ENCODE measurements at regions not wholly inside any gene's neighbourhood (a gene's known extent, or its start where the extent isn't known, plus 50 kb on each side); places are given as distances from the start of the nearest gene placed in this dataset.

DNA sequence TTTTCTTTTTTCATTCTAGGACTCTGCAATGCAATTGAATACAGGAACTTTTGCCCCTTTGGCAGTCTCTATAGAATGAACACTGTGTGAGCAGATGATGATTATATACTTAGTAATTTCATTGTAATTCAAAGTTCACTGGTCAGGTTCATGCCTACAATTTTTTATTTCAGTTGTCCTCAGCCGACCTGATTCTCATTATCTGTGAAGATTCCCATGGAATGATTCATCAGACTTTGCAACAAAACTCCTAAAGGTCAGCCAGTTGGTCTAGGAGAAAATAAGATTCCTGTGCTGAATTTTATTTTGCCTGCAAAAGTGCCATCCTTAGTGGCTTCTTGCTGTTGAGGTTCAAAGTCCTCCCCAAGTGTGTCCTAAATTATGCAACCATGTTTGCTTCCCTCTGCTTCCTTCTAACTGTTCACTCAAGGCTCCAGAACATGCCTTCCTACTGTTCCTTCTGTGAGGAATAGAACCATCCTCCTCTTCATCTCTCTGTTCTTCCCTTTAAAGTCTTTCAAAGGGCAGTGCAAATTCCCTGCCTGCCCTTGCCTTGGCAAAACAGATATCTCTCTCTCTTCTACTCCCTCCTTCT is 194.2 kb upstream of the CNR1 start:
- TF ChIP-seq ZFX (IDR thresholded peaks at IDR 0.05) (no peak), CTCF (conservative IDR thresholded peaks at IDR 0.05) (no peak)
